HG02588 (cell line): ENCODE measurements at regions not wholly inside any gene's neighbourhood (a gene's known extent, or its start where the extent isn't known, plus 50 kb on each side); places are given as distances from the start of the nearest gene placed in this dataset.

Experiments
- ATAC-seq: cut with Tn5 transposase; IDR thresholded peaks from one replicate; pipeline ENCODE4 v1.9.1; 2021; ENCODE audit warnings: mild to moderate bottlenecking, moderate library complexity; ENCODE audit not compliant: unreplicated experiment

DNA sequence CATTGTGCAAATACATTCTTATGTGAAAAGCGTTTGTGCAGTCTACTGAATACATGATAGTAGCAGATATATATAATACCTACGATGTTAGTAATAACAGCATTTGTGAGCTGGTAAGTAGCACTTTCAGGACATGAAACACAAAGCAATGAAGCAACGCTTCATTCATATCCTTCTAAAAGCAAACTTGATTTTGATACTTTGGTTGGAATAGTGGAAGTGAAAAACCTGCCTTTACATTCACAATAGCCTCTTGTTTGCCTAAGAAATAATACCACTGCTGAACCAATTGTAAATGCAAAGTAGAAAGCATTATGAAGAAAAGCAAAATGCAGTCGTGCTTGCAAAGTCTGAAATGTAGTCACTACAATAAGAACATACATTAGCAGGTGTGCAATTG, 926.3 kb downstream of the FSTL5 start:
- ATAC-seq = no peak

DNA sequence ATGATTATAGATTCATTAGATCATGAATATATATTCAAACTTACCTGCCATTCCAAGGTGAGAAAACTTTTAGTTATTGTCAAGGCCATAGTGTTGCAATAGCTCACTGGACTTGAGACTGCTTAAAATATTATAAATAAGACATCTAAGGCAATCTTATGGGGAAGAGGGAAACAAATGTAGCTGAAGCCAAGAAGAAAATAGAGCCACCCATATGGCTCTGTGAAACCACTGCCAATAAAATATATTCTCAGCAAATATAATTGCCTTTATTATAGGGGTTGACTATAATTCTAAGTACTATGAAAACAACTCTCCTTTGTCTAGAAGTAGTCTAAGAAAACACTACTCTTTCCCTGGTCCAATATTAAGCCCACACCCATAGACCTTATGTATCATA, 938.5 kb downstream of the FSTL5 start:
- ATAC-seq = no peak

DNA sequence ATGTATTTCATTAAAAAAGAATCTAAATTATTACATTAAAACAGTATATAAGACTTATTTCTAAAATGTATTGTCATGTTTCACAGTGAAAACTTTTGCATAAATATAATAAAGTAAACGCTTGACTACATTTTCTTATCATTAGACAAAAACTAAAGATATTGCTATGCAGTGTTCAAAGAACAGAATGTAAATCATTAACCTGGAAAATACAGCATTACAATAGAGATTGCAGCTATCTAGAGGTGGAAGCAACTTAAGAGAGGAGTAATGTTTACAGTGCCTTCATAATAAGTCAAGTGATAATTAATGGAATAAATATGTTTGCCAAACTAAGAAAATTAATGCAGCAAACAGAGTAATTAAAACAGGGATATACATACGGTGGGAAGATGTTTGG, 940.9 kb downstream of the FSTL5 start:
- no peak for ATAC-seq

GRCh38 chr4:161208564-161208963, 955.2 kb downstream of the FSTL5 start:
- no peak for ATAC-seq

DNA sequence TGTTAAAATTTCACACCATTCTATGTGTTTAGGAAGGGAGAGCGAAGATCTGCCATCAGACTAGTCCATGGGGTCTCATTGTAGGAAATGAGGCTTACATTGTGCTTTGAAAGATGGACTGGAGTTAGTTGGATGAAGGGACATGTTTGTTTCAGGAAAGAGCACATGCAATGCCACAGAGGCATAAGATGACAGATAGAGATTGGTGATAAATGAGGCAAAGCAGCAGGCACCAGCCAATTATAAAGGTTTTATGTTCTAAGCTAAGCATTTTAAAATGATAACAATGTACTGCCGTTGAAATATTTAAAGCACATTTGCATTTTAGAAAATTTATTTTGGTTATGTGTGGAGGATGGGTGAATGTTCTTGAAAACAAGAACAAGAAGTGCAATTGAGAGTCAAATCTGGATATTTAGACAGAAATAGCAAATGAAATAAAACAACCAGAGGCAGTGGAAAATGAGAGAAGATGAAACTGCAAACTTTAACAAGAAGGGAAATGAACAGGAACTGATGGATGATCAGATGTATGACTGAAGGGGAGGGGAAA, 957.2 kb downstream of the FSTL5 start:
- no peak for ATAC-seq

DNA sequence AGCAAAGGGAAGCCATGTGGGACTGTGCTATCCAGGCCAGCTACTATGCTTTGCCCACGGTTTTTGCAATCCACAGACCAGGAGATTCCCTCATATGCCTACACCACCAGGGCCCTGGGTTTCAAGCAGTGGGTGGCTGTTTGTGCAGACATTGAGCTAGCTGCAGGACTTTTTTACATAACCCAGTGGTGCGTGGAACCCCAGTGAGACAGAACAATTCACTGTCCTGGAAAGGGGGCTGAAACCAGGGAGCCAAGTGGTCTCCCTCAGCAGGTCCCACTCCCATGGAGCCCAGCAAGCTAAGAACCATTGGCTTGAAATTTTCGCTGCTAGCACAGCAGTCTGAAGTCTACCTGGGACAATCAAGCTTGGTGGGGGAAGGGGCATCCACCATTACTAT, 959.9 kb downstream of the FSTL5 start:
- no peak for ATAC-seq

GRCh38 chr4:161197912-161198311, 965.9 kb downstream of the FSTL5 start:
- ATAC-seq = no peak

- no peak for ATAC-seq
These were observed 966.3 kb downstream of the FSTL5 start for GRCh38 chr4:161197474-161197873.

GRCh38 chr4:161189286-161190134, 974.3 kb downstream of the FSTL5 start:
- ATAC-seq = no peak

- ATAC-seq = no peak
These were observed 975.2 kb downstream of the FSTL5 start for GRCh38 chr4:161188578-161188977.

DNA sequence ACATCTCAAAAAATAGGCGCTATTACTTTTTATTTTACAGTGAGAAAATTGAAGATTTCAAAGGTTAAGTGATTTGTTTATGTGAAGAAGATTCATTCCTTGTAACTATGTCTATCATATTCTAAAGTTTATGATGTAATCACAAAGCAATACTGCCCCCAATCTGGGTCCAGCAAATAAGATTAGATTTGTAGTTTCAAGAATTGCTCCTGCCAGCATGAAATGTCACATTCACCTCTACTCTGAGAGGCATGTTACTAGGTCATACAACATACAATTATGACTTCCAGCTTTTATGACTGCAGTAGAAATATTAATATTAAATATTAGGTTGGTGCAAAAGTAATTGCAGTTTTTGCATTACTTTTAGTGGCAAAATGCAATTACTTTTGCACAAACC, 976.2 kb downstream of the FSTL5 start:
- no peak for ATAC-seq

DNA sequence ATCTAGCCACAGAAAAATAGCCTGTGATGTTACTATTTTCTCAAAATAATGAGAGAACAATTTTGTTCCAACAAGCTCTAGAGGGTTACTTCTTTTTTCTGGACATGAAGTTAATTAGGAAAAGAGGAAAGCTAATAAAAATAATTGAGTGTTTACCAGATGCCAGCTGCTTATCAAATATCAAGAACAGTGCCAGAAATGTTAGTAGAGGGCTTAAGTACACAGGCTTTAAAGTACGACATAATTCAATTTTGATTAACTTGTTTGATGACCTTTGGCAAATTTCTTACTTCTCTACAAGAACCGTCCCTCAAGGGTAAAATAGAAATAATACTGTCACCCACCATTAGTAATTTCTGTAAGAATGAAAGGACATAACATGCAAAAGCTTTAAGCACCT, 977.0 kb downstream of the FSTL5 start:
- no peak for ATAC-seq

DNA sequence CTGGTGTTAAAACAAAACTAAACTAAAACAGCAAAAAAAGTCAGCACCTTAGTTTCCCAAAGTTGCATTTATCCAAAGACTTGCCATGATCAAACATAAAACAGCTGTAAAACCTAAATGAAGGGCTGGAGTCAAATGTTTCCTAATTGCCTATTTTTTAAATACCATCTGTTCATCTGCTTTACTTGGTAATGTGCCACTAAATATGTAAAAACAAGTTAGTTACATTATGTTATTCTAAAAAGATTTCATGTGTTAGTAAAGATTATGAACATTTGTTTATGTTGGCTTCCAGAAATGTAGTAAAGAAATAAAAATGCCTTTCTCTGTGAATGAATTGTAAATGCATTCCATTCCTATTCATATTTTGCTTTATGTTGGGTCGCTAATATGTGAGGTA, 977.8 kb downstream of the FSTL5 start:
- no peak for ATAC-seq

DNA sequence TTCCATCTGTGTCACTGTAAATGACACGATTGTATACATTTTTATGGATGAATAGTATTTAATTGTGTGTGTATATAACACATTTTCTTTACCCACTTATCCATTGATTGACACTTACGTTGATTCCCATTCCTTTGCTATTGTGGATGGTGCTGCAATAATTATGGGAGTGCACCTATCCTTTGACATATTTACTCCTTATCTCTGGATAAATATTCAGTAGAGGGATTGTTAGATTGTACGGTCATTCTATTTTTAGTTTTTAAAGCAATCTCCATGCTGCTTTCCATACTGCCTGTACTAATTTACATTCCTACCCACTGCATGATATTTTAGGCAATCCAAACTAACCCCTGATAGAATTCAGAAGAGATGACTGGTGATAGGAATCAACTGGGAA, 980.1 kb downstream of the FSTL5 start:
- no peak for ATAC-seq

- no peak for ATAC-seq
These were observed 980.9 kb downstream of the FSTL5 start for GRCh38 chr4:161182913-161183312.

- ATAC-seq = no peak
These were observed 985.5 kb downstream of the FSTL5 start for GRCh38 chr4:161178310-161178709.

GRCh38 chr4:161172396-161173026, 991.3 kb downstream of the FSTL5 start:
- no peak for ATAC-seq

- ATAC-seq = no peak
These were observed 996.3 kb downstream of the FSTL5 start for GRCh38 chr4:161167539-161167938.

DNA sequence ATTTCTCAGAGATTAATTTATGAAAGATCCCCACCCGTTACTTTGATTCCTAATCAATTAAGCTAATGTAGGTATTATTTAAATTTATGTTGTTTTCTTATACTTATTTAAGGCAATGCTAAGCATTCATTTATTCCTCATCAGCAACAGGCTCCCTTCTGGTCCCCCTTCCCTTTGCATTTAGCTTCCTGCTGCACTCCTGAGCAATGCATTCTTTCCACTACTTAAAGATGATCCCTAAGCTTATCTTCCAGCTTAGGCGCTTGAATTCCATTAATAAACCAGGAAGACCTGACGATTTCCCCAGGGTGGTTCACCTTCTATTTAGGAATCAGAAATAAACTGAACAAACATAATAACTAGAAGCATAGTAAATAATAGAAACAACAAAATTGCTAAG, 1003.1 kb downstream of the FSTL5 start:
- ATAC-seq = no peak

DNA sequence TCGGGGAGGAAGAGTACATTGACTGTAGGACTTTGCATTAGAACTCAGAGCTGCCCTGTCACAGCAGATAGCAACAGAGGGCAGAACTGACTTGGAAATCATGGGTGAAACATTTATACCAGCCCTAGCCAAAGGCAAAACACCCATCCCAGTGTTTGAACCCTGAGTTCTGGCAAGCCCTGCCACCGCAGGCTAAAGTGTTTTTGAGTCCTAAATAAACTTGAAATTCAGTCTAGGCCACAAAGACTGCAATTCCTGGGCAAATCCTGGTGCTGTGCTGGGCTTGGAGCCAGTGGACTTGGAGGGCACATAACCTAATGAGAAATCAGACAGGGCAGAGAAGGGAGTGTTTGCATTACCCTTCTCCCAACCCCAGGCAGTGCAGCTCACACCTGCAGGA, 1015.7 kb downstream of the FSTL5 start:
- ATAC-seq = no peak

GRCh38 chr4:161143375-161143774, 1020.4 kb downstream of the FSTL5 start:
- ATAC-seq = no peak

GRCh38 chr4:161134795-161135194, 1029.0 kb downstream of the FSTL5 start:
- no peak for ATAC-seq
